Astrocyte of the cerebellum (primary cell): ENCODE measurements at regions not wholly inside any gene's neighbourhood (a gene's known extent, or its start where the extent isn't known, plus 50 kb on each side); places are given as distances from the start of the nearest gene placed in this dataset.
"Not testable (repeated sequence)": the region's sequence is repeated elsewhere in the genome, so short reads cannot be mapped to it uniquely, and the experiment has no call there.

Source experiments
- DNase-seq: peaks from one replicate; pipeline ENCODE4 v3.0.0-alpha.2; 2011; ENCODE audit warnings: low read depth
- H3K4me3 ChIP-seq: 2 replicates; pipeline ENCODE4 v1.5.1; 2011; ENCODE audit warnings: mild to moderate bottlenecking, low read depth, low read length, moderate library complexity
- CTCF ChIP-seq: IDR thresholded peaks from 2 replicates; pipeline ENCODE4 v1.5.1; 2012; ENCODE audit warnings: low read length, low read depth, moderate library complexity, mild to moderate bottlenecking; ENCODE audit errors: missing control alignments
- in situ Hi-C: cut with HindIII; loops from 2 replicates; pipeline ENCODE4 v1.10.0; 2017; ENCODE audit warnings: low sequenced_read_pairs

GRCh38 chr19:13634658-13635057 is 128.4 kb upstream of the CACNA1A start:
- in situ Hi-C loops, result no loop called here
- no peak overlapping the region for H3K4me3 ChIP-seq
- DNase-seq, result no peak
- no peak for TF ChIP-seq CTCF

- H3K4me3 ChIP-seq, result no peak overlapping the region
- in situ Hi-C loops, result no loop called here
- DNase-seq, result no peak
- TF ChIP-seq CTCF, result no peak
These were observed 127.2 kb upstream of the CACNA1A start for GRCh38 chr19:13633522-13633922.

GRCh38 chr19:13633109-13633508 is 126.8 kb upstream of the CACNA1A start:
- no peak overlapping the region for H3K4me3 ChIP-seq
- DNase-seq, result no peak
- in situ Hi-C loops, result no loop called here
- no peak for TF ChIP-seq CTCF

GRCh38 chr19:13632164-13632563 is 125.9 kb upstream of the CACNA1A start:
- in situ Hi-C loops, H3K4me3 ChIP-seq: not testable (repeated sequence)

GRCh38 chr19:13629687-13630357 is 123.5 kb upstream of the CACNA1A start:
- in situ Hi-C loops, result no loop called here
- no peak for DNase-seq
- no peak overlapping the region for H3K4me3 ChIP-seq
- no peak for TF ChIP-seq CTCF

More at GRCh38 chr19:13632164-13632563, 125.9 kb upstream of the CACNA1A start:
- not testable (repeated sequence) for DNase-seq

GRCh38 chr19:13627531-13627930 is 121.3 kb upstream of the CACNA1A start:
- no peak for DNase-seq
- H3K4me3 ChIP-seq, result no peak overlapping the region
- in situ Hi-C loops, result no loop called here
- no peak for TF ChIP-seq CTCF

GRCh38 chr19:13623716-13624710 is 117.7 kb upstream of the CACNA1A start:
- DNase-seq, result no peak
- in situ Hi-C loops, result no loop called here
- TF ChIP-seq CTCF, result no peak
- peak overlapping the region; percentile 21 for H3K4me3 ChIP-seq
